Sigmoid colon (tissue), 4 donors: ENCODE measurements at regions not wholly inside any gene's neighbourhood (a gene's known extent, or its start where the extent isn't known, plus 50 kb on each side); places are given as distances from the start of the nearest gene placed in this dataset.

Experiments used
- CTCF ChIP-seq, 4 experiments: fragments of 450-650 bp in 3 of 4; fragments of 200-600 bp in 1 of 4; IDR thresholded peaks; one replicate each; pipeline ENCODE4 v1.5.1; 2016 to 2019; ENCODE audit warnings: antibody characterized with exemption in 4 of 4, mild to moderate bottlenecking in 3 of 4, moderate library complexity in 2 of 4
- EP300 ChIP-seq, 4 donors: sonication (generic); formaldehyde crosslinking; IDR thresholded peaks; one replicate each; pipeline ENCODE4 v1.6.1; 2017; ENCODE audit warnings: antibody characterized with exemption in 4 of 4
- POLR2A ChIP-seq, 2 donors: fragments of 450-650 bp; IDR thresholded peaks; one replicate each; pipeline ENCODE4 v1.6.1; 2016; ENCODE audit warnings: antibody characterized with exemption in 2 of 2, mild to moderate bottlenecking in 2 of 2, moderate library complexity in 2 of 2
- POLR2AphosphoS5 ChIP-seq, 4 donors: sonication (generic); formaldehyde crosslinking; IDR thresholded peaks; one replicate each; pipeline ENCODE4 v1.6.1; 2017; ENCODE audit warnings: antibody characterized with exemption in 4 of 4

DNA sequence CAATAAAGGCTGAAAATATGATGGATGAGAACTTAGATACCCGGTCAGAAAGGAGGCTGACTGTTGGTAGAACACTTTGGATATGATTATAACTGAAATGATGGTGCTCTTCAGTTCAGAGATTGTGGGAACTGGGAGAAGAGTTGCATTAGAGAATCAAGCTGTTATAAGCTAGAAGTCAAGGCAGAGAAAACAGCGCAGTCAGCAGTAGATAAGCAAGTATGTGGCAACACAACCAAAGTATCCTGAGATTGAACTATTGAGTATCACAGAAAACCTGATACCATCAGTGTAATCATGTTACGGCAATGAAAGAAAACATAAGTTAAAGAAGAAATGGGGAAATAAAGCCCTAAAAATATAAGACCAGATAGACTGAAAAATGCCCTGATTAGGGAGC, 633.9 kb upstream of the LRRTM1 start:
- no peak for TF ChIP-seq POLR2A (IDR thresholded peaks at IDR 0.05)
- TF ChIP-seq CTCF (IDR thresholded peaks at IDR 0.05) = no peak
- TF ChIP-seq POLR2AphosphoS5 (IDR thresholded peaks at IDR 0.05) = no peak
- TF ChIP-seq EP300 (IDR thresholded peaks at IDR 0.05) = no peak
